MV-4-11 (cell line): ENCODE measurements at regions not wholly inside any gene's neighbourhood (a gene's known extent, or its start where the extent isn't known, plus 50 kb on each side); places are given as distances from the start of the nearest gene placed in this dataset.
A peak's percentile ranks its signal among the peaks of the same experiment; 100 is the strongest.
"Not testable (repeated sequence)": the region's sequence is repeated elsewhere in the genome, so short reads cannot be mapped to it uniquely, and the experiment has no call there.

ENCODE experiments used
- DNase-seq: peaks from one replicate; lab custom pipeline; 2025; lab: John Stamatoyannopoulos, UW

- peak; percentile 64 for DNase-seq
These were observed 73.6 kb upstream of the TIAM2 start for GRCh38 chr6:154921482-154921881.

- DNase-seq: no peak
These were observed 71.8 kb upstream of the TIAM2 start for GRCh38 chr6:154923199-154923869.

GRCh38 chr6:154925130-154925529 lies 70.0 kb upstream of the TIAM2 start:
- DNase-seq: no peak

GRCh38 chr6:154926366-154926765 lies 68.7 kb upstream of the TIAM2 start:
- DNase-seq: no peak

GRCh38 chr6:154928325-154928922 lies 66.7 kb upstream of the TIAM2 start:
- DNase-seq: peak; percentile 53

- DNase-seq: no peak
These were observed 64.7 kb upstream of the TIAM2 start for GRCh38 chr6:154930451-154930851.

- DNase-seq: peak; percentile 29
These were observed 63.2 kb upstream of the TIAM2 start for GRCh38 chr6:154931711-154932424.

- DNase-seq: no peak
These were observed 62.5 kb upstream of the TIAM2 start for GRCh38 chr6:154932515-154933027.

GRCh38 chr6:154933181-154933827 lies 61.8 kb upstream of the TIAM2 start:
- DNase-seq: no peak

GRCh38 chr6:154937306-154938220 lies 57.6 kb upstream of the TIAM2 start:
- no peak for DNase-seq

- no peak for DNase-seq
These were observed 56.9 kb upstream of the TIAM2 start for GRCh38 chr6:154938221-154938580.

- DNase-seq: not testable (repeated sequence)
These were observed 56.3 kb upstream of the TIAM2 start for GRCh38 chr6:154938727-154939285.

- no peak for DNase-seq
These were observed 52.3 kb upstream of the TIAM2 start for GRCh38 chr6:154942770-154943169.

GRCh38 chr6:154945271-154945890 lies 49.7 kb upstream of the TIAM2 start:
- DNase-seq: no peak
